Keratinocyte (primary cell): ENCODE measurements at regions not wholly inside any gene's neighbourhood (a gene's known extent, or its start where the extent isn't known, plus 50 kb on each side); places are given as distances from the start of the nearest gene placed in this dataset.
"Not testable (repeated sequence)": the region's sequence is repeated elsewhere in the genome, so short reads cannot be mapped to it uniquely, and the experiment has no call there.

Experiments
- DNase-seq: peaks from one replicate; pipeline ENCODE4 v3.0.0-alpha.2; 2011; ENCODE audit warnings: low read depth, missing footprints, low spot score
- FAIRE-seq: peaks from 2 replicates; lab custom pipeline; 2011; peaks lifted over from hg19 to GRCh38; lab: Jason Lieb, UNC
- H2AFZ ChIP-seq: 2 replicates; pipeline ENCODE4 v1.6.0; 2012; ENCODE audit warnings: low read length, control low read depth, inconsistent platforms; ENCODE audit not compliant: control insufficient read depth
- H3K27ac ChIP-seq: 2 replicates; pipeline ENCODE4 v1.5.1; 2011; ENCODE audit warnings: low read length; ENCODE audit not compliant: control insufficient read depth, insufficient read depth
- H3K27me3 ChIP-seq: 3 replicates; pipeline ENCODE4 v1.6.0; 2011; ENCODE audit warnings: low read length; ENCODE audit not compliant: control insufficient read depth, insufficient read depth; ENCODE audit errors: extremely low read depth
- H3K36me3 ChIP-seq, 2 experiments: 2 replicates in 1 of 2; 3 replicates in 1 of 2; pipeline ENCODE4 v1.5.1; 2011; ENCODE audit warnings: low read length in 2 of 2, mild to moderate bottlenecking in 1 of 2; ENCODE audit not compliant: control insufficient read depth in 2 of 2, insufficient read depth in 2 of 2; ENCODE audit errors: extremely low read depth in 1 of 2
- H3K4me1 ChIP-seq: 3 replicates; pipeline ENCODE4 v1.5.1; 2011; ENCODE audit warnings: low read length; ENCODE audit not compliant: control insufficient read depth, insufficient read depth; ENCODE audit errors: extremely low read depth
- H3K4me2 ChIP-seq: 3 replicates; pipeline ENCODE4 v1.6.0; 2011; ENCODE audit warnings: low read depth, low read length; ENCODE audit not compliant: control insufficient read depth, insufficient read depth; ENCODE audit errors: extremely low read depth
- H3K4me3 ChIP-seq, 3 experiments: fragments of 200-600 bp in 1 of 3; sonication (generic) in 1 of 3; 2 replicates in 2 of 3; 3 replicates in 1 of 3; pipeline ENCODE4 v1.5.1; 2011 to 2016; ENCODE audit warnings: low read length in 3 of 3, mild to moderate bottlenecking in 3 of 3, control low read depth in 2 of 3, inconsistent platforms in 1 of 3, low read depth in 1 of 3, mixed read lengths in 1 of 3, mixed run types in 1 of 3, moderate library complexity in 1 of 3; ENCODE audit not compliant: control insufficient read depth in 2 of 3, insufficient read depth in 2 of 3; ENCODE audit errors: extremely low read depth in 1 of 3
- H3K79me2 ChIP-seq: 2 replicates; pipeline ENCODE4 v1.6.0; 2012; ENCODE audit warnings: low read length; ENCODE audit not compliant: control insufficient read depth, insufficient read depth
- H3K9ac ChIP-seq: 3 replicates; pipeline ENCODE4 v1.6.0; 2011; ENCODE audit warnings: low read length; ENCODE audit not compliant: control insufficient read depth, insufficient read depth; ENCODE audit errors: extremely low read depth
- H3K9me1 ChIP-seq: 3 replicates; pipeline ENCODE4 v1.6.0; 2011; ENCODE audit warnings: low read length; ENCODE audit not compliant: control insufficient read depth, insufficient read depth; ENCODE audit errors: extremely low read depth
- H3K9me3 ChIP-seq: 2 replicates; pipeline ENCODE4 v1.5.1; 2012; ENCODE audit warnings: low read depth, low read length; ENCODE audit not compliant: control insufficient read depth
- H4K20me1 ChIP-seq: 3 replicates; pipeline ENCODE4 v1.6.0; 2011; ENCODE audit warnings: low read length; ENCODE audit not compliant: control insufficient read depth, insufficient read depth; ENCODE audit errors: extremely low read depth
- EZH2 ChIP-seq: IDR thresholded peaks from one replicate; pipeline ENCODE4 v1.6.1; 2012; ENCODE audit warnings: inconsistent platforms, mild to moderate bottlenecking, low read length, moderate library complexity
- dilution Hi-C: fragments of 300-500 bp; cut with MboI; formaldehyde crosslinking; loops from one replicate; pipeline ENCODE4 v1.7.0; 2020; ENCODE audit warnings: low sequenced_read_pairs; ENCODE audit not compliant: extremely low pct_ligation_motif_present
- TF ChIP-seq, protein P1 (sequence below), 3 experiments: IDR thresholded peaks in 1 of 3; conservative IDR thresholded peaks in 1 of 3; optimal IDR thresholded peaks in 1 of 3; 2 replicates in 2 of 3; 3 replicates in 1 of 3; pipeline versions ENCODE3 to v1.5.1; 2011; ENCODE audit warnings: low read length in 3 of 3, mild to moderate bottlenecking in 3 of 3, moderate library complexity in 2 of 3, control low read depth in 1 of 3, inconsistent platforms in 1 of 3; ENCODE audit not compliant: insufficient read depth in 2 of 3; ENCODE audit errors: extremely low read depth in 1 of 3

DNA sequence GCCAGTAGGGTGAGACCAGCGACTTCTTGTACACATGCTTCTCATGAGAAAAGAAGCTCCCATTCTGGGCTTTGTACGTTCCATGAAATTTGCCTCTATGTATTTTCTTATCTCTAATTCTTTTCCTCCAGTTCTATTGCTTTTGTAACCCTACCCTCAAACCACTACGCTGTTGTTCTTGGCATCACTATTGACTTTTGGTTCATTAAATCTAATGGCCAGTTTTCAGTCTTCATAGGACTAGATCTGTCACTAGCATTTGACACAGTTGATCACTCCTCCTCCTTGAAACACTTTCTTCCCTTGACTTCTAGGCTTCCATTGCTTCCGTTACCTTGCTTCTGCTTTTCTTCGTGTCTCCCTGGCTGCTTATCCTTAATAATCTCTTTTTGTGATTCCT is 121.7 kb upstream of the GOLGA6L4 start:
- Histone ChIP-seq H3K4me2 (no peak overlapping the region), H3K4me3 (no peak overlapping the region), H3K9ac (no peak overlapping the region), H3K27ac (no peak overlapping the region), H3K9me1 (no peaks in the 10 kb centered on the region), H4K20me1 (no peaks in the 10 kb centered on the region), H3K79me2 (no peaks in the 10 kb centered on the region), H3K36me3 (no peaks in the 10 kb centered on the region), H2AFZ (no peak overlapping the region), H3K27me3 (no peaks in the 10 kb centered on the region), H3K4me1 (peaks cover 8% of the 10 kb centered on the region), H3K9me3 (no peaks in the 10 kb centered on the region)
- dilution Hi-C loops, result no loop called here
- TF ChIP-seq, protein P1, sequence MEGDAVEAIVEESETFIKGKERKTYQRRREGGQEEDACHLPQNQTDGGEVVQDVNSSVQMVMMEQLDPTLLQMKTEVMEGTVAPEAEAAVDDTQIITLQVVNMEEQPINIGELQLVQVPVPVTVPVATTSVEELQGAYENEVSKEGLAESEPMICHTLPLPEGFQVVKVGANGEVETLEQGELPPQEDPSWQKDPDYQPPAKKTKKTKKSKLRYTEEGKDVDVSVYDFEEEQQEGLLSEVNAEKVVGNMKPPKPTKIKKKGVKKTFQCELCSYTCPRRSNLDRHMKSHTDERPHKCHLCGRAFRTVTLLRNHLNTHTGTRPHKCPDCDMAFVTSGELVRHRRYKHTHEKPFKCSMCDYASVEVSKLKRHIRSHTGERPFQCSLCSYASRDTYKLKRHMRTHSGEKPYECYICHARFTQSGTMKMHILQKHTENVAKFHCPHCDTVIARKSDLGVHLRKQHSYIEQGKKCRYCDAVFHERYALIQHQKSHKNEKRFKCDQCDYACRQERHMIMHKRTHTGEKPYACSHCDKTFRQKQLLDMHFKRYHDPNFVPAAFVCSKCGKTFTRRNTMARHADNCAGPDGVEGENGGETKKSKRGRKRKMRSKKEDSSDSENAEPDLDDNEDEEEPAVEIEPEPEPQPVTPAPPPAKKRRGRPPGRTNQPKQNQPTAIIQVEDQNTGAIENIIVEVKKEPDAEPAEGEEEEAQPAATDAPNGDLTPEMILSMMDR (optimal IDR thresholded peaks at IDR 0.05 in 1 of 3, IDR thresholded peaks at IDR 0.05 in 1 of 3, conservative IDR thresholded peaks at IDR 0.05 in 1 of 3; ENCODE audit: extremely low read depth in 1 of 3, insufficient read depth in 2 of 3, low read length in 3 of 3), result no peak
- TF ChIP-seq EZH2, result no peak
- no peak for FAIRE-seq
- no peak for DNase-seq

DNA sequence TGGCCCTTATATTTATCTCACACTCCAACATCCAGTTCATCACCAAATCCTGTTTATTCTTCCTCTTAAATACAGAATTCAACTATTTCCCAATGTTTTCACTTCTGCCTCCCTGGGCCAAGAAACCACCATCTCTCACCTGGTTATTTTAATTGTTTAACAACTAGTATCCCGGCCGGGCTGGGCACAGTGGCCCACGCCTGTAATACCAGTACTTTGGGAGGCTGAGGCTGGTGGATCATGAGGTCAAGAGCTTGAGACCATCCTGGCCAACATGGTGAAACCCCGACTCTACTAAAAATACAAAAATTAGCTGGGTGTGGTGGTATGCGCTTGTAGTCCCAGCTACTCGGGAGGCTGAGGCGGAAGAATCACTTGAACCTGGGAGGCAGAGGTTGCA is 120.9 kb upstream of the GOLGA6L4 start:
- H3K9me3 ChIP-seq, H3K27me3 ChIP-seq, H3K9me1 ChIP-seq, H3K36me3 ChIP-seq, H4K20me1 ChIP-seq, H3K4me1 ChIP-seq, DNase-seq, H3K4me3 ChIP-seq, H3K9ac ChIP-seq, dilution Hi-C loops, H3K27ac ChIP-seq, FAIRE-seq, H3K79me2 ChIP-seq: not testable (repeated sequence)
- Histone ChIP-seq H3K4me2 (peak overlapping the region; percentile 45), H2AFZ (peak overlapping the region; percentile 71)

- H4K20me1 ChIP-seq, H2AFZ ChIP-seq, H3K79me2 ChIP-seq, H3K27ac ChIP-seq, H3K4me1 ChIP-seq, H3K9me1 ChIP-seq, H3K27me3 ChIP-seq, H3K9ac ChIP-seq, dilution Hi-C loops, DNase-seq, H3K4me3 ChIP-seq, H3K9me3 ChIP-seq, FAIRE-seq, H3K36me3 ChIP-seq, H3K4me2 ChIP-seq: not testable (repeated sequence)
- TF ChIP-seq, protein P1 (optimal IDR thresholded peaks at IDR 0.05 in 1 of 3, IDR thresholded peaks at IDR 0.05 in 1 of 3, conservative IDR thresholded peaks at IDR 0.05 in 1 of 3; ENCODE audit: extremely low read depth in 1 of 3, insufficient read depth in 2 of 3, low read length in 3 of 3), result peak in 2 of 3 experiments; percentile 21 to 39
These were observed 116.2 kb upstream of the GOLGA6L4 start for GRCh38 chr15:84119351-84119750.

DNA sequence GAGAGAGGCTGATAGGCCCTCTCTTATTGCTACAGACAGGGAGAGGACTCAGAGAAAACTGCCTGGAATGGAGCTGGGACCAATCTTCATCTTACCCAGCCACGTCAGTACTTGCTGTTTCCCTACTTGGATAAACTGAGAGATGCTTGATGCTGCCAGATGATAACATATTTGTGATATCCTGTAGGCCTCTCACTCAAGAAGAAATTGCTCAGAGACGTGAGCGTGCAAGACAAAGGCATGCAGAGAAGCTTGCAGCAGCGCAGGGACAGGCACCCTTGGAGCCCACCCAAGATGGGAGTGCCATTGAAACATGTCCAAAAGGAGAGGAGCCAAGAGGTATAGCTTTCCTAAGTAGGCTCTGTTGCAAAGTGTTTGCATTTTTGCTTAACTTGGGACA is 114.7 kb upstream of the GOLGA6L4 start:
- peak; percentile 32 for FAIRE-seq
- H3K9me3 ChIP-seq, dilution Hi-C loops: not testable (repeated sequence)

More for the DNA sequence above, 114.7 kb upstream of the GOLGA6L4 start:
- not testable (repeated sequence) for H3K4me3 ChIP-seq, DNase-seq, H3K9me1 ChIP-seq, H3K27ac ChIP-seq, H3K4me2 ChIP-seq, H4K20me1 ChIP-seq, H3K4me1 ChIP-seq, H3K9ac ChIP-seq, H2AFZ ChIP-seq, H3K36me3 ChIP-seq, H3K27me3 ChIP-seq, H3K79me2 ChIP-seq
